Stomach (tissue), 8 donors: ENCODE measurements at regions not wholly inside any gene's neighbourhood (a gene's known extent, or its start where the extent isn't known, plus 50 kb on each side); places are given as distances from the start of the nearest gene placed in this dataset.
A peak's percentile ranks its signal among the peaks of the same experiment; 100 is the strongest.

Source experiments
- DNase-seq, 2 donors: peaks; one replicate each; pipeline versions ENCODE4 v3.0.0 to v3.0.0-alpha.2; 2013 to 2019
- H3K27ac ChIP-seq, 5 donors: fragments of 200-600 bp in 4 of 5; sonication (generic) in 4 of 5; one replicate each; pipeline ENCODE4 v1.5.1; 2013 to 2019; ENCODE audit warnings: mild to moderate bottlenecking in 1 of 5, moderate library complexity in 1 of 5
- H3K27me3 ChIP-seq, 3 donors: fragments of 200-600 bp; sonication (generic); one replicate each; pipeline ENCODE4 v1.5.1; 2017 to 2019; ENCODE audit warnings: mixed run types in 1 of 3
- H3K36me3 ChIP-seq, 4 donors: fragments of 200-600 bp; sonication (generic); 1 replicate in 3 of 4; 2 replicates in 1 of 4; pipeline ENCODE4 v1.5.1; 2016 to 2019
- H3K4me1 ChIP-seq, 4 donors: fragments of 200-600 bp; sonication (generic); one replicate each; pipeline ENCODE4 v1.5.1; 2016 to 2019
- H3K4me3 ChIP-seq, 4 donors: fragments of 200-600 bp; sonication (generic) in 3 of 4; one replicate each; pipeline ENCODE4 v1.5.1; 2016 to 2019; ENCODE audit warnings: mild to moderate bottlenecking in 1 of 4
- H3K9me3 ChIP-seq, 4 donors: fragments of 200-600 bp; sonication (generic); one replicate each; pipeline ENCODE4 v1.5.1; 2016 to 2019
- CTCF ChIP-seq, 7 experiments: fragments of 450-650 bp in 4 of 7; fragments of 200-600 bp in 3 of 7; sonication (generic) in 3 of 7; IDR thresholded peaks; one replicate each; pipeline ENCODE4 v1.5.1; 2016 to 2019; ENCODE audit warnings: antibody characterized with exemption in 7 of 7, control low read depth in 2 of 7, mild to moderate bottlenecking in 1 of 7
- EP300 ChIP-seq: sonication (generic); formaldehyde crosslinking; IDR thresholded peaks from one replicate; pipeline ENCODE4 v1.6.1; 2017; ENCODE audit warnings: antibody characterized with exemption
- POLR2A ChIP-seq, 4 donors: fragments of 450-650 bp; IDR thresholded peaks; one replicate each; pipeline ENCODE4 v1.6.1; 2016; ENCODE audit warnings: antibody characterized with exemption in 4 of 4, control low read depth in 2 of 4, mild to moderate bottlenecking in 1 of 4, moderate library complexity in 1 of 4
- POLR2AphosphoS5 ChIP-seq, 3 donors: sonication (generic); formaldehyde crosslinking; IDR thresholded peaks; one replicate each; pipeline ENCODE4 v1.6.1; 2016; ENCODE audit warnings: antibody characterized with exemption in 3 of 3
- WGBS, 5 donors: extraction: QIAGEN DNeasy Blood & Tissue Kit in 3 of 5; methylation state at CpG; one replicate each; pipeline versions ENCODE4 v1.1.5 to v1.1.7; 2013 to 2018; 5-methylcytosine and 5-hydroxymethylcytosine counted together
- intact Hi-C: fragments of 100-400 bp; cut with DNase I; formaldehyde crosslinking; loops from one replicate; pipeline ENCODE4 v1.15.1; 2023; ENCODE audit warnings: low total_unique reads
- donor health status: healthy with polysubstance abuse.
- donor health status: Bipolar disorder and iron deficiency.
- donor health status: healthy.

DNA sequence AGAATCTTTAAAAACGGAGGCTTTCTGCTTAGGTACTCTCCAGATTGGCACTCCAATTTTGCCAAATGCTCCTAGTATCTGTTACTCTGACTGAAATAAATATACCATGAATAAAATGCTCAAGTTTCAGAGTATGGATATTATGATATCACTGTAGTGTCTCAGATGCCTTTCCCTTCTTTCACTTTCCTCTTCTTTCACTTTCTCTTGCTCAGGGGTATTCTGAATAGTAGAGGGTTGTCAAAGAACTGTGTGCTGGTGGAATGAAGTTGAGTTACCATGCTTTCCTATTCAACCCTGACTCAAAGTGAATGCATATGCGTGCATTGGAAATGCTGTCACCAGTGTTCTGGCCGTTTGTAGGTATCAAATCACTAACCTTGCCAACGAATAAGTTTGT, 1015.2 kb upstream of the FANCL start:
- H3K4me1 ChIP-seq = no peaks in the 10 kb centered on the region
- 76 to 85% (median 77%) methylated on average over 4 of the region's 4 CpGs for WGBS, 5 donors
- H3K4me3 ChIP-seq = no peak overlapping the region
- intact Hi-C loops = no loop called here
- no peak for DNase-seq
- no peaks in the 10 kb centered on the region for H3K27me3 ChIP-seq
- no peaks in the 10 kb centered on the region for H3K9me3 ChIP-seq
- H3K36me3 ChIP-seq = no peaks in the 10 kb centered on the region
- TF ChIP-seq CTCF (IDR thresholded peaks at IDR 0.05) (no peak), POLR2A (IDR thresholded peaks at IDR 0.05) (no peak), POLR2AphosphoS5 (IDR thresholded peaks at IDR 0.05) (no peak), EP300 (no peak)
- no peak overlapping the region for H3K27ac ChIP-seq

DNA sequence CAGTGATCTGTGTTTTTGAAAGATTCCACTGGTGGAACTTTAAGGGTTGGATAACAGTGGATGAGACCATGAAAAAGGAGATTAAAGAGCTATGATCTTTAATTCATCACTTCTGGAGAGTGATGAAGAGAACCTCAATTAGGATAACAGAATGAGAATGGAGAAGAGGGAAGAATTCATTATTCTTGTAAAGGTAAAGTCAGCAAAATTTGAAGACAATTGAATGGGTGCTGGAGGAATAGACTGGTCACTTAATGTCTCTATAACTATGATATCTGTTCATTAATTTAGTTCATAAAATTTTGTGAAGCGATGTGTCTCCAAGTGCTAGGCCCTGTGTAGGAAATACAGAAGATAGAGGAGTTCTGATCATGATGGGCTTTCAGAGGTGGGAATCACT, 1013.2 kb upstream of the FANCL start:
- WGBS, 5 donors = 86 to 97% (median 95%) methylated on average over 1 of the region's 1 CpG
- no peak for DNase-seq
- H3K4me1 ChIP-seq = no peaks in the 10 kb centered on the region
- no peak for TF ChIP-seq CTCF (IDR thresholded peaks at IDR 0.05)
- TF ChIP-seq POLR2AphosphoS5 (IDR thresholded peaks at IDR 0.05) = no peak
- no peak for TF ChIP-seq EP300
- TF ChIP-seq POLR2A (IDR thresholded peaks at IDR 0.05) = no peak
- H3K4me3 ChIP-seq = no peak overlapping the region
- H3K36me3 ChIP-seq = no peaks in the 10 kb centered on the region
- H3K9me3 ChIP-seq = no peaks in the 10 kb centered on the region
- H3K27ac ChIP-seq = no peak overlapping the region
- H3K27me3 ChIP-seq = no peaks in the 10 kb centered on the region
- intact Hi-C loops = no loop called here

DNA sequence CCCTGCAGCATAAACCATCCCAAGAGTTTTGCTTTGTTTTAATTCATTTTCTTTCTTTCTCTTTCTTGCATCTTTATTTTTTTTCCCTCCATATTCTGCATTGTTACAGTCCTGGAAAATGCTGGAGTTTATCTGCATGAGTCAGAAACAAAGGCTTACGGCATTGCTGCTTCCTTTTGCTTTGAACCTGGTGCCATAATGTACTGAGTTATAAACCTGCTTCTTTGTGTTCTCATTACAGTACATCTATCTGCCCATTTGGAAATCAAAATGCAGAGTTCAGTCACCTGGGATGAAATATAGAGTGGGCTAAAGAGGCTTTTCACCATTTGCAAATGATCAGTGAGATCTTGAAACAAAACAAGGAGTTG, 1009.2 kb upstream of the FANCL start:
- Histone ChIP-seq H3K4me3 (no peak overlapping the region), H3K36me3 (no peaks in the 10 kb centered on the region), H3K27ac (no peak overlapping the region), H3K9me3 (no peaks in the 10 kb centered on the region), H3K4me1 (no peaks in the 10 kb centered on the region), H3K27me3 (no peaks in the 10 kb centered on the region)
- WGBS, 5 donors = 26 to 52% (median 46%) methylated on average over 1 of the region's 1 CpG
- TF ChIP-seq POLR2A (IDR thresholded peaks at IDR 0.05) = no peak
- no peak for TF ChIP-seq CTCF (IDR thresholded peaks at IDR 0.05)
- TF ChIP-seq POLR2AphosphoS5 (IDR thresholded peaks at IDR 0.05) = no peak
- no peak for TF ChIP-seq EP300
- intact Hi-C loops = no loop called here
- DNase-seq = no peak

GRCh38 chr2:59249441-59250306, 1008.5 kb upstream of the FANCL start:
- Histone ChIP-seq H3K36me3 (no peaks in the 10 kb centered on the region), H3K27ac (no peak overlapping the region), H3K4me1 (no peaks in the 10 kb centered on the region), H3K4me3 (no peak overlapping the region), H3K9me3 (no peaks in the 10 kb centered on the region), H3K27me3 (no peaks in the 10 kb centered on the region)
- intact Hi-C loops = no loop called here
- TF ChIP-seq CTCF (IDR thresholded peaks at IDR 0.05) (no peak), EP300 (no peak), POLR2AphosphoS5 (IDR thresholded peaks at IDR 0.05) (no peak), POLR2A (IDR thresholded peaks at IDR 0.05) (no peak)
- WGBS, 5 donors = 49 to 61% (median 57%) methylated on average over 23 of the region's 23 CpGs
- DNase-seq = peak in 1 of 2 donors; percentile 20
